H9 (cell line): ENCODE measurements at regions not wholly inside any gene's neighbourhood (a gene's known extent, or its start where the extent isn't known, plus 50 kb on each side); places are given as distances from the start of the nearest gene placed in this dataset.

Experiments used
- DNase-seq: peaks from one replicate; pipeline ENCODE4 v3.0.0-alpha.2; 2017
- H2AFZ ChIP-seq: one replicate; pipeline ENCODE4 v1.6.1; 2013; ENCODE audit warnings: mild to moderate bottlenecking, low read length, control low read depth, moderate library complexity
- H2AK5ac ChIP-seq: 2 replicates; pipeline ENCODE4 v1.6.1; 2013; ENCODE audit warnings: low read length, control low read depth, mixed read lengths; ENCODE audit not compliant: insufficient read length
- H2BK120ac ChIP-seq: one replicate; pipeline ENCODE4 v1.6.1; 2013; ENCODE audit warnings: low read depth, mild to moderate bottlenecking, low read length, control low read depth, inconsistent platforms; ENCODE audit not compliant: poor library complexity, severe bottlenecking
- H2BK12ac ChIP-seq: 2 replicates; pipeline ENCODE4 v1.6.1; 2013; ENCODE audit warnings: low read length, control low read depth, mixed read lengths, low read depth; ENCODE audit not compliant: insufficient read length
- H2BK15ac ChIP-seq: 2 replicates; pipeline ENCODE4 v1.6.1; 2013; ENCODE audit warnings: low read depth, low read length, control low read depth
- H2BK20ac ChIP-seq: one replicate; pipeline ENCODE4 v1.6.1; 2013; ENCODE audit warnings: low read depth, mild to moderate bottlenecking, low read length, control low read depth, inconsistent platforms; ENCODE audit not compliant: poor library complexity, severe bottlenecking
- H2BK5ac ChIP-seq: 2 replicates; pipeline ENCODE4 v1.6.1; 2013; ENCODE audit warnings: low read length, control low read depth, mixed read lengths; ENCODE audit not compliant: insufficient read length
- H3K14ac ChIP-seq: 2 replicates; pipeline ENCODE4 v1.6.1; 2013; ENCODE audit warnings: low read length, control low read depth; ENCODE audit not compliant: insufficient read depth
- H3K18ac ChIP-seq: 2 replicates; pipeline ENCODE4 v1.6.1; 2013; ENCODE audit warnings: low read depth, mild to moderate bottlenecking, mixed read lengths, low read length, control low read depth; ENCODE audit not compliant: insufficient read length
- H3K23ac ChIP-seq: 2 replicates; pipeline ENCODE4 v1.6.1; 2013; ENCODE audit warnings: low read length, control low read depth, mixed read lengths, low read depth; ENCODE audit not compliant: insufficient read length
- H3K23me2 ChIP-seq: 2 replicates; pipeline ENCODE4 v1.6.1; 2013; ENCODE audit warnings: low read depth, mild to moderate bottlenecking, mixed read lengths, low read length, control low read depth; ENCODE audit not compliant: insufficient read length, poor library complexity, severe bottlenecking
- H3K27ac ChIP-seq: 2 replicates; pipeline ENCODE4 v1.5.1; 2013; ENCODE audit warnings: low read length, control low read depth, mixed read lengths, low read depth; ENCODE audit not compliant: insufficient read length
- H3K27me3 ChIP-seq: 2 replicates; pipeline ENCODE4 v1.6.1; 2013; ENCODE audit warnings: low read length, control low read depth, inconsistent platforms; ENCODE audit not compliant: insufficient read depth
- H3K4ac ChIP-seq: 2 replicates; pipeline ENCODE4 v1.6.1; 2013; ENCODE audit warnings: low read depth, mild to moderate bottlenecking, control low read depth, inconsistent platforms, low read length, moderate library complexity
- H3K4me1 ChIP-seq: 2 replicates; pipeline ENCODE4 v1.6.1; 2013; ENCODE audit warnings: low read length, control low read depth, inconsistent platforms; ENCODE audit not compliant: insufficient read depth
- H3K4me2 ChIP-seq: 2 replicates; pipeline ENCODE4 v1.6.1; 2013; ENCODE audit warnings: low read length, control low read depth, mixed read lengths; ENCODE audit not compliant: insufficient read length, insufficient read depth
- H3K56ac ChIP-seq: 2 replicates; pipeline ENCODE4 v1.6.1; 2013; ENCODE audit warnings: low read depth, mild to moderate bottlenecking, mixed read lengths, low read length, control low read depth; ENCODE audit not compliant: insufficient read length
- H3K79me1 ChIP-seq: 2 replicates; pipeline ENCODE4 v1.6.1; 2013; ENCODE audit warnings: low read depth, mild to moderate bottlenecking, moderate library complexity, low read length, control low read depth, inconsistent platforms; ENCODE audit not compliant: insufficient read depth, poor library complexity, severe bottlenecking
- H3K79me2 ChIP-seq: 2 replicates; pipeline ENCODE4 v1.6.1; 2013; ENCODE audit warnings: low read length, control low read depth, inconsistent platforms; ENCODE audit not compliant: insufficient read depth
- H3K9ac ChIP-seq: 2 replicates; pipeline ENCODE4 v1.6.1; 2013; ENCODE audit warnings: low read length, control low read depth, mixed read lengths; ENCODE audit not compliant: insufficient read length; ENCODE audit errors: extremely low read depth
- H3K9me3 ChIP-seq: one replicate; pipeline ENCODE4 v1.6.1; 2013; ENCODE audit warnings: low read depth, low read length, inconsistent platforms; ENCODE audit not compliant: control insufficient read depth
- H3T11ph ChIP-seq: one replicate; pipeline ENCODE4 v1.6.1; 2013; ENCODE audit warnings: mild to moderate bottlenecking, low read length, control low read depth, inconsistent platforms
- H4K20me1 ChIP-seq: one replicate; pipeline ENCODE4 v1.6.1; 2013; ENCODE audit not compliant: control insufficient read depth, insufficient read length, insufficient read depth
- H4K5ac ChIP-seq: 2 replicates; pipeline ENCODE4 v1.6.1; 2013; ENCODE audit warnings: low read depth, mild to moderate bottlenecking, mixed read lengths, low read length, control low read depth; ENCODE audit not compliant: insufficient read length
- H4K8ac ChIP-seq: replicated peaks from 2 replicates; pipeline ENCODE4 v1.6.1; 2013; ENCODE audit warnings: low read length, control low read depth, mixed read lengths, low read depth; ENCODE audit not compliant: insufficient read length
- H4K91ac ChIP-seq: 2 replicates; pipeline ENCODE4 v1.6.1; 2013; ENCODE audit warnings: low read depth, mild to moderate bottlenecking, moderate library complexity, mixed read lengths, low read length, control low read depth; ENCODE audit not compliant: insufficient read length
- H3K27ac Mint-ChIP-seq, 3 experiments: 2 replicates in 2 of 3; 3 replicates in 1 of 3; pipeline ENCODE4 v1.8.0; 2020 to 2021; ENCODE audit warnings: mixed read lengths in 3 of 3, mild to moderate bottlenecking in 1 of 3, moderate library complexity in 1 of 3
- H3K27me3 Mint-ChIP-seq: 2 replicates; pipeline ENCODE4 v1.8.0; 2021; ENCODE audit warnings: low read depth, mild to moderate bottlenecking, moderate library complexity, mixed read lengths
- H3K36me3 Mint-ChIP-seq, 3 experiments: 2 replicates in 2 of 3; 3 replicates in 1 of 3; pipeline ENCODE4 v1.8.0; 2020 to 2021; ENCODE audit warnings: low read depth in 3 of 3, mixed read lengths in 3 of 3; ENCODE audit not compliant: insufficient read depth in 1 of 3
- H3K4me1 Mint-ChIP-seq, 2 experiments: 2 replicates each; pipeline ENCODE4 v1.8.0; 2020; ENCODE audit warnings: mixed read lengths in 2 of 2
- H3K4me3 Mint-ChIP-seq, 2 experiments: 2 replicates in 1 of 2; 3 replicates in 1 of 2; pipeline ENCODE4 v1.8.0; 2020 to 2021; ENCODE audit warnings: mild to moderate bottlenecking in 2 of 2, mixed read lengths in 2 of 2, moderate library complexity in 1 of 2
- H3K9me3 Mint-ChIP-seq, 2 experiments: 2 replicates in 1 of 2; 3 replicates in 1 of 2; pipeline ENCODE4 v1.8.0; 2020; ENCODE audit warnings: mild to moderate bottlenecking in 2 of 2, mixed read lengths in 2 of 2, moderate library complexity in 1 of 2
- CTCF ChIP-seq: fragments of 200-600 bp; sonication (generic); conservative IDR thresholded peaks from 3 replicates; pipeline ENCODE4 v1.8.0; 2021; ENCODE audit warnings: antibody characterized with exemption, mild to moderate bottlenecking
- WGBS: extraction: QIAGEN DNeasy Blood & Tissue Kit; methylation state at CpG from one replicate; pipeline ENCODE4 v1.1.7; 2013; ENCODE audit warnings: missing lambda C conversion rate, low lambda C conversion rate, mixed read lengths; ENCODE audit not compliant: insufficient read length; ENCODE audit errors: extremely low coverage; 5-methylcytosine and 5-hydroxymethylcytosine counted together

GRCh38 chr12:58487678-58488161 lies 432.6 kb downstream of the LRIG3 start:
- H3K27ac Mint-ChIP-seq = no peak overlapping the region
- H3K36me3 Mint-ChIP-seq = no peaks in the 10 kb centered on the region
- H3K23me2 ChIP-seq = no peaks in the 10 kb centered on the region
- H3K9ac ChIP-seq = no peak overlapping the region
- no peak overlapping the region for H3K56ac ChIP-seq
- no peak overlapping the region for H3T11ph ChIP-seq
- DNase-seq = no peak
- no peaks in the 10 kb centered on the region for H3K9me3 ChIP-seq
- no peak overlapping the region for H4K5ac ChIP-seq
- no peak overlapping the region for H3K4me2 ChIP-seq
- H2AK5ac ChIP-seq = no peak overlapping the region
- no peak overlapping the region for H3K4me3 Mint-ChIP-seq
- no peaks in the 10 kb centered on the region for H4K20me1 ChIP-seq
- WGBS = no CpG with 5 or more reads among the region's 1 CpG
- H2BK12ac ChIP-seq = no peak overlapping the region
- H2AFZ ChIP-seq = no peak overlapping the region
- peaks cover 7 to 13% of the 10 kb centered on the region in 2 experiments for H3K4me1 Mint-ChIP-seq
- no peak overlapping the region for H3K18ac ChIP-seq
- H3K14ac ChIP-seq = no peak overlapping the region
- H3K79me1 ChIP-seq = no peaks in the 10 kb centered on the region
- no peak overlapping the region for H3K4ac ChIP-seq
- H3K27me3 Mint-ChIP-seq = no peaks in the 10 kb centered on the region
- no peak overlapping the region for H2BK20ac ChIP-seq
- H2BK15ac ChIP-seq = no peak overlapping the region
- no peak overlapping the region for H2BK5ac ChIP-seq
- no peak overlapping the region for H3K27ac ChIP-seq
- TF ChIP-seq CTCF = no peak
- no peak overlapping the region for H4K91ac ChIP-seq
- peaks cover 6% of the 10 kb centered on the region; the same call in 1 of the 2 replicates for H3K4me1 ChIP-seq
- no peak overlapping the region for H4K8ac ChIP-seq
- H2BK120ac ChIP-seq = no peak overlapping the region
- no peak overlapping the region for H3K23ac ChIP-seq
- no peaks in the 10 kb centered on the region for H3K79me2 ChIP-seq
- H3K9me3 Mint-ChIP-seq = no peaks in the 10 kb centered on the region
- no peaks in the 10 kb centered on the region for H3K27me3 ChIP-seq
